Left kidney (tissue), 1 donor: ENCODE measurements at regions not wholly inside any gene's neighbourhood (a gene's known extent, or its start where the extent isn't known, plus 50 kb on each side); places are given as distances from the start of the nearest gene placed in this dataset.

ENCODE experiments used
- DNase-seq: peaks from one replicate; pipeline ENCODE4 v3.0.0-alpha.2; 2013

DNA sequence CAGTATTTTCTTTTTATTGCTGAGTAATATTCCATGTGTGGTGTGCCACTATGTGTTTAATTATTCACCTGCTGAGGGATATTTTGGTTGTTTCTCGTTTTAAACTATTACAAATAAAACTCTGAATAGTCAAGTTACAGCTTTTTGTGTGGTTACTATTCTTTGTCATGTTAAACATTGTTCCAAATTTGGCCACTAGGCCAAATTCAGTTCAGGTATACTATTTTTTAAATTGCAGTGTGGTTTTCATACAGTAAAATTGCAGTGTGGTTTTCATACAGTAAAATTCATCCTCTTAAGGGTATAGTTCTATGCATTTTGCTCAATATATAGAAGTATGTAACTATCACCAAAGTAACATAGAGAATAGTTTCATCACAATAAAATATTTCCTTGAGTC is 97.4 kb upstream of the FAM3C start:
- DNase-seq: no peak

DNA sequence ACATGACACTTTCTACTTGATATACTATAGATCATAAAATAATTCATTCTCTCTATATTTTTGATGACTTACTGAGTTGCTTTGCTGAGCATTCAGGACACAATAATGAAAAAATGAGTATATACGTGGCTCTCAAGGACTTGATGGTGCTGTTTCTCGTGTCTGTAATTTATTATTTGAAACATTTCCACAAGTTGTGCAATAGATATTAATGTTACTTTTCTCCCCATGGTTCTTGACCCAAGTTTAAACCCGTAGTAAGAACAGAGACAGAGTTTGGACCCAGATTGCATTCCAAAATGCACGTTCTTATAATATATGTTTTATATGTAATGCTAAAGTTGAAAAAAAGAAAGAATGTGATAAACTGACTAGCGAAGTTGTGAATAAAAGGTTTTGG is 94.2 kb upstream of the FAM3C start:
- no peak for DNase-seq

DNA sequence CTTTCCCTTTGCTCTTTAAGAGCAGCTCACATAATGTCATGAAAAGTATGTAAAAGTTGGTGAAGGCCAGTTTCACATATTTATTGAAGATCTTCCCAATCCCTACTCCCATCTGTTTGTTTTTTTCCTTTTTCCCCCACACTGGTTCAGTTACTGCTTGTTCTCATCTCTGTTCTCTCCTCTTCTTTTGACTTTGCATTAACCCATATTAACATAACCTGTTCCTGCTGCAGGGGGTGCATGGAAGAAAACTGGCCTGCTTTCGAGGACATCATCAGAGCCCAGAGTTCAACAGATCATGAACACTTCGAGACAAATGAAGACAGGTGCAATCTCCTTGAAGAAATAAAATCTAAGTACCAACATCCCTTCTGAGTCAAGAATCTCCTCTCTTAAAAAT is 93.3 kb upstream of the FAM3C start:
- DNase-seq: no peak

DNA sequence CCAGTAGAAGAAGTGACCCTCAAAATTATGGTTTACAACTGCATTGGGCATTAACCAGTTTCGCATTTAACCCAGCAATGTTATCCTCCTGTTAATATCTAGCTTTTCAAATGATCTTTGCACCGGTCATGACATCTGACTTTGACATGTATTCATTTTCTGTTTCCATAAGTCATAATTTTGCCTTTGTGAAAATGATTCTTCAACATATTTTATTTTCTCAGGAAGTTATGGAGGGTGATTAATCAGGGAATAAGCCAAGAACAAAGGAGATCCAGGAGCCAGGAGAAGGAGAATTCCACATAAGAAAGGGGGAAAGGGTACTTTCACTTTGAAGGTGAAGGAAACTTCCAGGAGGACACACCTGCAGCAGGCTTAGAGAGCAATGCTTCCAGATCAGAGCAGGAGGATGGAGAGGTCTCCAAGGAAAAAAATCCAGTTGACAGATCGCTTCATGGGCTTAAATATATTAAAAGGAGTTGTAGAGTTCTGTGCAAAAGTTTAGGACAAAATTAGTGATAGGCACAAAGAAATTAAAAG is 92.1 kb upstream of the FAM3C start:
- DNase-seq: no peak

DNA sequence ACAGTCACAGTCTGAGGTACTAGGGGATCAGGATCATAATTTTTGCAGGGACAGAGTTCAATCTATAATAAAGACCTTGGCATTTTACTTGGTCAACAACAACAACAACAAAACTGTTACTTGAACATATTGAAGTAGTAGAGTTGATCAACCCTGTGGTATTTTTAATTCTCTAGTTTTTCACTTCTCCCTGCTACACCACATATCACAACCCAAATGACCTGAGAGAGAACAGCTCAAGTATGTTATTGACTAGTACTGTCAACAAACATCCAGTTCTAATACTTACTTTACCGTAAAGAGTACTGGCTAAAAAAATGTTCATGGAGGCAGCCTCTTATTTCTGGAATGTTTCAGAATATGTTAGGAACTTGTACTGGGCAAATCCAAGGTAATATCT is 90.5 kb upstream of the FAM3C start:
- no peak for DNase-seq

DNA sequence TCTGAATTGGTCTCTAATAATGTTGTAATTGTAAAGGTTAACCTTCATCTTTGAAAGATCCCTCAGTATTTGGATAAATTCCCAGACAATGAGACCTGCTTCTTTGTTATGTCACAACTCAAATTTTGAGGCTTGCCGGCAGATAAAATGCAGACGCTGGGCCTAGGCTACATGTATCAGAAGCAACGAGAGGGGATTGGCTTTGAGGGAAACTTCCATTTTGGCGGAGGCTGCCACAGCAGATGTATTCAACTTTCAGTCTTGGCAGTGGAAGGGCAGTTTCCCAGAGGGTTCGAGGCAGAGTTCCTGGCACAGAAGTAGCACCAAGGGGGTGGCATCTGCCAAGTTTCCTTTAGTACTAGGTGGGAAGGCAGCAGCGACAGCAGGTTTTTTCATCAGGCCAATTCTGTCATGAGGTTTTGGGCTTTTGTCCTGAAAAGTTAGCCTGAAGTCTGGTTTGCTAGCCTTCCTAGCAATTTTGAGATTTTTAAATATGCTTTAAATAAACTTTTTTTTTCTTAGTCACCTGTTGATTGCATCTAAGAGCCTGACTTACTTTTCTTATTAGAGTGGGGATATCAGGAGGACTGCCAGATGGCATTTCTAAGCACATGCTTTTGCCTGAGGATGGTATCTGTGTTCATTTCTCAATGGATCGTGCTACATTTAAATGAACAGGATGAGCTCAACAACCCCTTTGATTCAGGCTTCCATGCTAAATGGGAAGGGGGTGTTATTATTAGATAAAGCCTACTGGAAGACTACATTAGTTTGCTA is 89.5 kb upstream of the FAM3C start:
- no peak for DNase-seq

DNA sequence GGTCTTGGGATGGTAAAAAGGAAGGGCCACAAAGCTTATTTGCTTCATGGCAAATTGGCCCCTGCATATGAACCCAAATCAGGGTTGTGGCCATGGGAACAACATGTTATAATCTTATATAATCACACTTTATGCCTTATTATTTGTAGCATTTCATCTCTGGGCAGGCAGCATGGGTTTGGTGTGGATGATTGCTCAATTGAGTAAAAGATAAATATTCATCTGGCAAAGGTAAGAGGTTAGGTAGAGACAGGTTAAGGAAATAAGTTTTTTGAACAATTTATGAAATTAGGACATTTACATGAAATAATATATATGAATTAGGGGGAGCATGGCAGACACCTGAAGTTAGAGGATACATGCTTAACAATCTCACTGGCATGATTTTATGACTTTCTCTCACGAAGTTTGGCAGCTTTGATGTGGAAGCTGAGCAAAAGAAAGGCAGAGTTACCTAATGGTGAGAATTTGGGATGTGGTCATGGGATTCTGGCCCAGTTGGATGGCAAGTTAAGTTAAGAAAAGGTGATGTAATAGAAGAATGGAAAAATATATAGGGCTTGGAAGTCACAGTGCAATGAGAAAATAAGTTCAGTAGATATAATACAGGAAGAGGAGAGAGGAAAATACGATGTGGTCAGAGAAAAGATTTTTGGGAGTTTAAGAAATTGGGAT is 88.1 kb upstream of the FAM3C start:
- DNase-seq: no peak

DNA sequence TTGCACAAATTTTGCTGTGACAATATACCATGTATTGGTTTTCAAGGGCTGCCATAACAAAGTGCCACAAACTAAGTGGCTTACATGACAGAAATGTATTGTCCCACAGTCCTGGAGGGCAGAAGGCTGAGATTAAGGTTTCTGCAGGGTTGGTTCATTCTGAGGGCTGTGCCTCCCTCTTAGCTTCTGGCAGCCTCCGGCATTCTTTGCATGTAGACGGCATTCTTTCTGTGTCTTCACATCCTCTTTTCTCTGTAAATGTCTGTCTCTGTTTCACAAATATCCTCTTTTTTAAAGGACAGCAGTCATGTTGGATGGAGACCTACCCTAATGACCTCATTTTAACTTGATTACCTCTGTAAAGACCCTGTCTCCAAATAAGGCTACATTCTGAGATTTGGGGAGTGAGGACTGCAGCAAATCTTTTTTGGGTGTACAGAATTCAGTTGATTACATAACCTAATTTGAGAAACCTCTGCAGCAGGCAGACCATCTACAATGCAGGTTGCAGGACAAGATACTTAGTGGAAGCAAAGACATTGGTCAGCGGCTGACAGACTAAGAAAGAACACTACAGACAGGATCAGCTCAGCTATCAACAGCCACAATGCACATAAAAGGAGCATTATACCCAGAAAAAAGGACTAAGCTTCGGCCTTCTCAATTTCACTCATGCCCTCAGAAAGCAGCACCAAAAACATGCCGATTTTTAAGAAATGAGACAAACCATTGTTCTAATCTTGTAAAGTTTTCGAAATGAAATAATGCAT is 84.6 kb upstream of the FAM3C start:
- no peak for DNase-seq

DNA sequence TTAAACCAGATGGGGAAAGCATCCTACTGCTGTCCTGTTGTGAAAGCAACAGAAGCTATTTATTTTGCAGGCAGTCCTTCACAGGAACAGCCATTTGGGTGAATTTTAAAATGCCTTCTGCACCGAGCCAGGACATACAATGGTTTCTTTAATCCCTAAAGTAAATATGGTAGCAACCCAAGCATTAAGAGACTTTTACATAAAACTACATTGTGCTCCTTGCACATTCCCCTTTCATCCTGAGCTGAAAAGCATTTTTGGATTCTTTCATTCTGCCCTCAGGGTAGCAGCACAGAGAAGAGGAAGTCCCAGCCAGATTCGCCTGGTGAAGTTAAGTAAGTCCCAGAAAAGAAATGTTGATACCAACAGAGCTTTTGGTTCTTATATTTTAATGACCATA is 84.0 kb upstream of the FAM3C start:
- no peak for DNase-seq

DNA sequence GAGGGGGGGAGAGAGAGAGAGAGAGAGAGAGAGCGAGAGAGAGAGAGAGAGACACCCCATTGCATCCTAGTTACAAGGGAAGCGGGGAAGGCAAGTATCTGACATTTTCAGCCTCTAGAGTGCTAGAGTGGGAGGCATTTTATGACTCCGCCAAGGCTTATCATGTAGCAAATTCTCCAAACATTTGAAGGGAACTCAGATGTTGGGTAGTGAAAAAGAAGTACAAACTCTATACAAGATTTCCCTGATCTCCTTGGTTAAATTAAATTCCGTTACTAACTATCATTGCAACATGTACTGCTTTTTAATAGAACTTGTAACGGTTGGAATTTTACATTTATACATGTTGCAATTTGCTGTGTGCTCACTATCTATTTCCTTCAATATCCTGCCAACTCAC is 83.4 kb upstream of the FAM3C start:
- no peak for DNase-seq

DNA sequence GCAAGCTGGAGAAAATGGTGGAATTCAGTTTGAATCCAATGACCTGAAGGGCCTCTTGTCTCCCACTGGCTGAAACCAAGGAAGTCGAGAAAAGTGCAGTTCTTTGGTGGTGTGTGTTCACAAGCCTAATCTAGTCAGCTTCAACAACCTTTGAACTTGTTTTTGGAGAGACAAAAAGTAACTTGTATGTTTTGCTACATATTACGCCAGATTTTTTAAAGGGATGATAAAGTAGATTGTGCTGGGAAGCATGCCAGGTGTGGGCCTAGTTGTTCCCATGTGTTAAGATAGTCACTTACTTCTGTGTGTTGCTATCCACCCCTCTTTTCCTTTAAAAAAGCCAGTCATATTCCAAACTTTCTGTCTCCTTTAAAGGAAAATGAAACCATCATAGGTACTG is 79.7 kb upstream of the FAM3C start:
- DNase-seq: no peak

DNA sequence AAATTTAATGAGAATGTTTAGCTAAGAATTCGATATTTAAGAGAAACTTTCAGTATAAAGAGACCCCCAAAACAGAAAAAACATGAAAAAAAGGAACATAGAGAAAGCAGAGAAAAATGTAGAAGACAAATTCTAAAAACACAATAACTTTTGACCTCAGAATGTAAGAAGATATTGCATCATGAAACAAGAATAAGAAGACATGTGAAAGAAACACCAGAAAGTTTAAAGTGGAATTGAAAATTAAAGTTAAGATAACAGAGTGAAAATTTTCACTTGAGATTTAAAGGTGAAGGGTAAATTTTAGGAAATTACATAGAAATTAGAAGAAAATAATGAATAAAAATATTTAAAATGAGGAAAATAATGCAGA is 78.2 kb upstream of the FAM3C start:
- DNase-seq: no peak

DNA sequence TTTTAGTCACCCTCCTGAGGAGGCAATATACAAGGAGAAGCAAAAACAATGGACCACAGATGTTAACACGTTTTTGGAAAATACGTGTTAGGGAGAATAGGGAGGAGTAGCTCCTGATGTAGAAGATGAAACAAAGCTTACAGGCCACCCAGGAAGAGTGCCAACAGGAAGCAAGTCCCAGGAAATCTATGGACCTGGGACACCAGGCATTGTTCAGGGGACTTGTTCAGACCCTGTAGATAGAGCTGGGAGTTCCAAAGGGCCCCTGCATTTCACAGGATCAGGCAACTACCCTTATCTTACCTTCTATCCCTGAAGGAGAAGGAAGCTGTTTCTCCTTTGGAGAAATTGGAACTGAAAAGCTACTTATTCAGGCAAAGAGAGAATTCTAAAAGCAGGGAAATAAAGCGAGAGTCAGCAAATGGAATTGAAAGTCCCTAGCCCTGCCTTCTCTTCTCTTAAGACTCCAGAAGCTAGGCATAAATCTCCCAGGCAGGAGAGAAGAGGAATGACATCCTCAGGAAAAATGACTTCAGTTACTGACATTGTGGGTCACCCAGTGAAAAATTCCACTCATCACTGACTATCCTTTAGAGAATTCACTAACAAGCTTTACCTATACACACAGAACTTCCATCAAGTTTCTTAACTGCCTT is 77.7 kb upstream of the FAM3C start:
- DNase-seq: no peak

DNA sequence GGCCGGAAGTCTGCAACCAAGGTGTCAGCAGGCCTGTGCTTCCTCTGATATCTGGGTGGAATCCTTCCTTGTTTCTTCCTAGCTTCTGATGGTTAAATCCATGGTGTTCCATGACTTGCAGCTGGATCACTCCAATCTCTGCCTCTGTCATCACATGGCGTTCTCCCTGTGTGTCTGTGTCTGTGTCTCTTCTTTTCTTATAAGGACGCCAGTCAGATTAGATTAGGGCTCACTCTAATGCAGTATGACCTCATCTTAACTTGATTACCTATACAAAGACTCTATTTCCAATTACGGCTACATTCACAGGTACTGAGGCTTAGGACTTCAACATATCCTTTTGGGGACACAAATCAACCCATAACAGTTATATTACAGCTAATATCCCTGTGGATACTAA is 70.3 kb upstream of the FAM3C start:
- DNase-seq: no peak

DNA sequence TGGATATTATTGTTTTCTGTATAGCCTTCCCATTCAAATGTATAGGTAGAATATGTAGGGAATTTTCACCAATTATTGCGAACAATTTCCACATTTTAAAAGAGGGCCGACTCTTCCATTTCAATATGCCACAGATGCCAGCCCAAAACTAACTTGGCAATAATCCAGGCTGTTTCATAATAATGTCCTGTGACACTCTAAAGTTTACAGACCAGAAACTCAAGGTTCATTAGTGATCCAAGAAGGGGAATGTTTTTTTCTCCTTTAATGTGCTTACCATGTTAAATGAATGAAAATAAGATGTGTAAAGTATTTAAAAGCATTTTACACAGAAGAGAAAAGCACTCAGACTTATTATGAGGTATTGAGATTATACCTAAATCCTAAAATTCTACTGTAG is 63.0 kb upstream of the FAM3C start:
- no peak for DNase-seq

DNA sequence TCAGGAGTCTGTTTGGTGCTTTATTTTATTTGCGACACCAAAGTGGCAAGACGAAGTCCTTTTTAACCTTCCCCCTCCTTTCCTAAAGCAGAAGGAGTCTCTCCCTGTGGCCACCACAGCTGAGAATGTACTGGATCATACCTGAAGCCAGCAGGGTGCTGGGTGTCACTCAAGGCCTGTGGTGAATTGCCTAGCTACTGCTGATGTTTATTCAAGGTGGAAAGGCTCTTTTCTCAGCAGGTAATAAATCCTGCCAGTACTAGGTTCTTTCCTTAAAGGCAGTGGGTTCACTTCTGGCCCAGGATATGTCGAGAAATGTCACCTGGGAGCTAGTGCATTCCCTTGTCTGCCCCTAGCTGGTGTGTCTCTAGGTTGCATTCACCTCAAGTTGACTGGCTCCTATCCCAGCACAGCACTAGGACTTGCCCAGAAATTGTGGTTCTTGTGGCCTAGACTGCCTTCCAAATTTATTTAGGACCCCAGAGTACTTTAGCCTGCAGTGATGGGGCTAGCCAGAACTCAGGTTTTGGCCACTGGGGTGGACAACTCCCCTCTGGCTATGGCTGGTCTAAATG is 60.8 kb upstream of the FAM3C start:
- DNase-seq: no peak

DNA sequence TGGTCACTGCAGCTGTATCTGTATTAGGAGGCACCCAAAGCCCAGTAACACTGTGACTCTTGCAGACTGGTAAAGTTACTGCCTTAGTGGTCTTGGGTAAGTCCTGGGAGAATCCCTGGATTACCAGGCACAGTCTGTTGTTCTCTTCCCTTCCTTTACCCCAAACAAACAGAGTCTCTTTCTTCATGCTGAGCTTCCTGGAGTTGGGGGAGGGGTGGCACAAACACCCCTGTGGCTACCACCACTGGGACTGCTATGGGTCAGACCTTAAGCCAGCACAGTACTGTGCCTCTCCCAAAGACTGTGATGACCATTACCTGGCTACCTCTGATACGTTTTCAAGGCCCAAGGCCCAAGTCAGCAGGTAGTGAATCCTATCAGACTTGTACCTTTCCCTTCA is 59.9 kb upstream of the FAM3C start:
- no peak for DNase-seq

DNA sequence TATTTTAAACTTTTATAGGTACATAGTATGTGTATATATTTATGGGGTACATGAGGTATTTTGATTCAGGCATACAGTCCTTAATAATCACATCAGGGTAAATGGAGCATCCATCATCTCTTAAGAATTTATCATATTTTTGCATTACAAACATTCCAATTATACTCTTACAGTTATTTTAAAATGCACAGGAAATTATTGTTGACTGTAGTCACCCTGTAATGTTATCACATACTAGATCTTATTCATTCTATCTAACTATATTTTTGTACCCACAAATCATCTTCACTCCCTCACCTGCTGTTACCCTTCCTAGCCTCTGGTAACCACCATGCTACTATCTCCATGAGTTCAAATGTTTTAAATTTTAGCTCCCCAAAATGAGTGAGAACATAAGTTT is 56.3 kb upstream of the FAM3C start:
- DNase-seq: no peak

DNA sequence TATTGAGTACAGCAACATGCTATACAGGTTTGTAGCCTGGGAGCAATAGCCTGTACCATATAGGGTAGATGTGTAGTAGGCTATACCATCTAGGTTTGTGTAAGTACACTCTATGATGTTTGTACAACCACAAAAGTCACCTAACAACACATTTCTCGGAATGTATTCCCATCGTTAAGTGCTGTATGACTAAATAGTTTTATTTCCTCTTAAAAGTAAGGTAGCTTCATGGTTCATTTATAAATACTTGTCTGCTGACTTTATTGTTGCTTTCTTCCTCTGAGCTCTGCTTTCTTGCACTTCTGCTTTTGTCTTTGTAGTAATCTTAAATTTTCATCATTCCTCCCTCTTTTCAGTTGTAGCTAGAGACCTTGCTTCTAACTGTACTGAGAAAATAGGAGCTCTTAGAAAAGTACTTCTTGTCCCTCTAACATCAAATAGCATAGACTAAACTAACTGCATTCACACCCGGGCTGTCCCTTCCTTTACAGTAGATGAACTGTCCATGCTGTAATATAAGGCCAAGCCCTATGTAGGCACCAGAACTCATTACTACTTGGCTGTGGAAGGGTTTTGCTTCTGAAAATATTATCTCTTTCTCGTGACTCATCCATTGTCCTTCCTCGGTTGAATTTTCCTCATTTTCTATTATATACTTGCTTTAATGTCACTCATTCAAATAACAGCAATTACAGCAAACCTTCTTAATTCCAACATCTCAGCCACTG is 55.4 kb upstream of the FAM3C start:
- no peak for DNase-seq

DNA sequence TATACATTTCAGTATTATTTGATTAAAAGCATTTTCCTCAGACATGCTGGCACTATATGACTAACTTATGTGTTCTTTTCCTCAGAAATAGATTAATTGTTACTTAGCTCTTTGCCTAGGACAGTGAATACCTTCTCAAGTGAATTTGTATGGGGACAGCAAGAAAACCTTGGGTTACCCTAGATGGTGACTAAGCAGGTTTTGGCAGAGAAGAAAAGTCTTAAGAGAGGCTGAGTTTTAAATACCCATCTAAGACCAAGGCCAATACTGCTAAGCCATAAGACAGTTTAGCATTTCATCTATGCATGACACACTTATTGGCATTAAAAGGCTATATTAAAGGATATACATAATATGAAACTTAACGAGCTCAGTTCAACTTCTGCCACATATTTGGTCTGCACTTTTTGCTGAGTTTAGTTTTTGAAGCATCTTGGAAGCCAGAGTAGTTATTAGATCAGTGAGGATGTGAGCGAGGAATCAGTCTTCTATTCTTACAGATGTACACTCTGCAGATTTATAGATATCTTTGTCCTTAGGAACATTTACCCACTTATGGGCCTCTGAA is 54.6 kb upstream of the FAM3C start:
- no peak for DNase-seq

DNA sequence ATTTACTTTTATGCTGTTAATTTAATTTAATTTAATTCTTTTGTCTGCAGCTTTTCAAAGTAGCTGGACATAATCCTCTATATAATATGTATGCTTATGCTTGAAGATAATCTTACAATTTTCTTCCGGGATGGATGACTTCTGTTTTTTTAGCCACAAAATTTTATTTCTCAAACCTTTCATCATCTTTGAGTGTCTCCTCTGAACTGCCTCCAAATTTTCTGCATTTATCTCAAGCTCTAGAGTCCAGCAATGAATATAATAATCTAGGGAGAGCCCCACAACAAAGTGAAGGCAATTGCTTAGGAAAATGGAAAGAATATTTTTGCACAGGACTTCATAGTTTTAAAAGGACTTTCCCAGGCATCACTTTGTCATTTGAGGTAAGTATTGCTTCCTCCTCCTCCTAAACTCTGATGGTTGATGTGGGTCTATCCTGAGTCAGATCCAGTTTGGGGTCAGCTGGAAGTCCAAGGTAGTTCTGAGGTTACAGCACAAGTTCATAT is 53.7 kb upstream of the FAM3C start:
- no peak for DNase-seq
